GM12875 (cell line): ENCODE measurements at regions not wholly inside any gene's neighbourhood (a gene's known extent, or its start where the extent isn't known, plus 50 kb on each side); places are given as distances from the start of the nearest gene placed in this dataset.
A peak's percentile ranks its signal among the peaks of the same experiment; 100 is the strongest.

Experiments used
- H3K4me3 ChIP-seq: one replicate; pipeline ENCODE4 v1.5.1; 2011; ENCODE audit warnings: low read depth, low read length, control low read depth
- CTCF ChIP-seq: IDR thresholded peaks from 2 replicates; pipeline ENCODE4 v1.5.1; 2011; ENCODE audit warnings: low read depth, mild to moderate bottlenecking, control low read depth, inconsistent platforms, low read length, moderate library complexity, borderline replicate concordance; ENCODE audit not compliant: insufficient read depth

GRCh38 chr1:172738389-172738788 lies 79.5 kb downstream of the FASLG start:
- no peak overlapping the region for H3K4me3 ChIP-seq
- no peak for TF ChIP-seq CTCF

- TF ChIP-seq CTCF: peak; percentile 54
- no peak overlapping the region for H3K4me3 ChIP-seq
Measured at GRCh38 chr1:172742599-172743500, 83.9 kb downstream of the FASLG start.

- TF ChIP-seq CTCF: peak; percentile 62; the same call in 1 of the 2 replicates
- H3K4me3 ChIP-seq: no peak overlapping the region
Measured at GRCh38 chr1:172745014-172745413, 86.1 kb downstream of the FASLG start.

GRCh38 chr1:172746091-172746949 lies 87.4 kb downstream of the FASLG start:
- TF ChIP-seq CTCF: no peak
- no peak overlapping the region for H3K4me3 ChIP-seq

GRCh38 chr1:172748201-172748600 lies 89.3 kb downstream of the FASLG start:
- no peak for TF ChIP-seq CTCF
- no peak overlapping the region for H3K4me3 ChIP-seq

GRCh38 chr1:172751683-172752082 lies 92.8 kb downstream of the FASLG start:
- no peak overlapping the region for H3K4me3 ChIP-seq
- no peak for TF ChIP-seq CTCF

GRCh38 chr1:172753964-172754363 lies 95.1 kb downstream of the FASLG start:
- H3K4me3 ChIP-seq: no peak overlapping the region
- no peak for TF ChIP-seq CTCF
